ENCODE measurements at regions not wholly inside any gene's neighbourhood (a gene's known extent, or its start where the extent isn't known, plus 50 kb on each side); places are given as distances from the start of the nearest gene placed in this dataset.

DNA sequence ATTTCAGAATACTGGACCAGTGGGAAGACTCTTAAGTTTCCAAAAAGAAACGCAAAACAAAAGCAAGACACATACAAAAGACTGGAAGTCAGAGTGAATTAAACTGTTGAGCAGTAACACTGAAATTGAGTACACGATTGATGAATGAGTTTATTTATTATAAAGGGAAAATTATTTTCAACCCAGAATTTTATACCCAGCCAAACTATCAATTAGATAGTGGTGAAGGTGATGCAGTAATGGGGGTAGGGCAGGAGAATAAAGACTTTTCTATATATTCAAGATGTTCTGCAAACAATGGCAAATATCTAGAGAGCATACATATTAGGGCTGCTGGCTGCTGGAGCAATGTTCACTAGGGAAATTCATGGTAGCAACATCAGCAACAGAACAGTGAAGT, 143.7 kb upstream of the NPVF start:
- no peak overlapping the region for H3K4me3 ChIP-seq (ENCODE audit: low read length)
- no peak for DNase-seq (ENCODE audit: low read depth)
- no peak for TF ChIP-seq CTCF (conservative IDR thresholded peaks at IDR 0.05; ENCODE audit: low read length)

- H3K4me3 ChIP-seq (ENCODE audit: low read length), result no peak overlapping the region
- no peak for DNase-seq (ENCODE audit: low read depth)
- no peak for TF ChIP-seq CTCF (conservative IDR thresholded peaks at IDR 0.05; ENCODE audit: low read length)
Measured at GRCh38 chr7:25375805-25376600, 147.7 kb upstream of the NPVF start.

- H3K4me3 ChIP-seq (ENCODE audit: low read length), result no peak overlapping the region
- no peak for TF ChIP-seq CTCF (conservative IDR thresholded peaks at IDR 0.05; ENCODE audit: low read length)
- DNase-seq (ENCODE audit: low read depth), result no peak
Measured at GRCh38 chr7:25379351-25380300, 151.3 kb upstream of the NPVF start.

- no peak overlapping the region for H3K4me3 ChIP-seq (ENCODE audit: low read length)
- no peak for TF ChIP-seq CTCF (conservative IDR thresholded peaks at IDR 0.05; ENCODE audit: low read length)
Measured at GRCh38 chr7:25381818-25382589, 153.7 kb upstream of the NPVF start.

DNA sequence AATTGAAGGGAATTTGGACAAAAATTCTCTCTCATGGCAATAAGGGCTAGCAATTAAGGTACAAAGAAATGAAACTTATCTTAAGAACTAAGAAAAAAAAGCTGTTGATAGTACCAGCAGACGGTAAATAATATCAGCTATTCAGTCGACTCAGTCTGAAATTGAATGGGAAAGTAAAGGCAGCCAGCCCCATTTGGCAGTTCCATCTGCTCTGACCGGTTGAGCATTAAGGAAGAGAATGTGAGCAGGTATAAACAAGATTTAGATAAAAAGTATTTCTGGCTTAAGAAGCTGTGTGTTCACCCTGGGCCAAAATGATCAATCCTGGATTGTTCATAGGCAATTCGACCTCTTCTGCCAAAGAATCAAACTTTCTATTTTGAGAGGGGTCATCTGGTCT, 154.6 kb upstream of the NPVF start:
- DNase-seq (ENCODE audit: low read depth), result no peak

More at GRCh38 chr7:25381818-25382589, 153.7 kb upstream of the NPVF start:
- DNase-seq (ENCODE audit: low read depth), result no peak

GRCh38 chr7:25383402-25383801, 155.1 kb upstream of the NPVF start:
- TF ChIP-seq CTCF (conservative IDR thresholded peaks at IDR 0.05; ENCODE audit: low read length), result no peak
- DNase-seq (ENCODE audit: low read depth), result no peak
- no peak overlapping the region for H3K4me3 ChIP-seq (ENCODE audit: low read length)

More for the DNA sequence above, 154.6 kb upstream of the NPVF start:
- TF ChIP-seq CTCF (conservative IDR thresholded peaks at IDR 0.05; ENCODE audit: low read length), result no peak
- H3K4me3 ChIP-seq (ENCODE audit: low read length), result no peak overlapping the region
